ENCODE measurements at regions not wholly inside any gene's neighbourhood (a gene's known extent, or its start where the extent isn't known, plus 50 kb on each side); places are given as distances from the start of the nearest gene placed in this dataset.

- TF ChIP-seq, protein P1, sequence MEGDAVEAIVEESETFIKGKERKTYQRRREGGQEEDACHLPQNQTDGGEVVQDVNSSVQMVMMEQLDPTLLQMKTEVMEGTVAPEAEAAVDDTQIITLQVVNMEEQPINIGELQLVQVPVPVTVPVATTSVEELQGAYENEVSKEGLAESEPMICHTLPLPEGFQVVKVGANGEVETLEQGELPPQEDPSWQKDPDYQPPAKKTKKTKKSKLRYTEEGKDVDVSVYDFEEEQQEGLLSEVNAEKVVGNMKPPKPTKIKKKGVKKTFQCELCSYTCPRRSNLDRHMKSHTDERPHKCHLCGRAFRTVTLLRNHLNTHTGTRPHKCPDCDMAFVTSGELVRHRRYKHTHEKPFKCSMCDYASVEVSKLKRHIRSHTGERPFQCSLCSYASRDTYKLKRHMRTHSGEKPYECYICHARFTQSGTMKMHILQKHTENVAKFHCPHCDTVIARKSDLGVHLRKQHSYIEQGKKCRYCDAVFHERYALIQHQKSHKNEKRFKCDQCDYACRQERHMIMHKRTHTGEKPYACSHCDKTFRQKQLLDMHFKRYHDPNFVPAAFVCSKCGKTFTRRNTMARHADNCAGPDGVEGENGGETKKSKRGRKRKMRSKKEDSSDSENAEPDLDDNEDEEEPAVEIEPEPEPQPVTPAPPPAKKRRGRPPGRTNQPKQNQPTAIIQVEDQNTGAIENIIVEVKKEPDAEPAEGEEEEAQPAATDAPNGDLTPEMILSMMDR (IDR thresholded peaks at IDR 0.05): no peak
- no peak for TF ChIP-seq EP300 (IDR thresholded peaks at IDR 0.05; ENCODE audit: low read depth)
These were observed 222.7 kb upstream of the PIK3C3 start for GRCh38 chr18:41732356-41732755.
